A673 (cell line): ENCODE measurements at regions not wholly inside any gene's neighbourhood (a gene's known extent, or its start where the extent isn't known, plus 50 kb on each side); places are given as distances from the start of the nearest gene placed in this dataset.

Source experiments
- EZH2 ChIP-seq: fragments of 200-600 bp; sonication (generic); IDR thresholded peaks from 2 replicates; pipeline ENCODE4 v1.6.1; 2017; ENCODE audit warnings: borderline replicate concordance, low read depth, mild to moderate bottlenecking, mixed read lengths, antibody characterized with exemption, low read length; ENCODE audit not compliant: poor library complexity, severe bottlenecking
- TF ChIP-seq, protein P1 (sequence below): fragments of 300-800, 200-600 bp; sonication (generic); conservative IDR thresholded peaks from 2 replicates; pipeline ENCODE4 v1.5.1; 2017; ENCODE audit warnings: low read depth, mild to moderate bottlenecking, antibody characterized with exemption, low read length, moderate library complexity, mixed read lengths

DNA sequence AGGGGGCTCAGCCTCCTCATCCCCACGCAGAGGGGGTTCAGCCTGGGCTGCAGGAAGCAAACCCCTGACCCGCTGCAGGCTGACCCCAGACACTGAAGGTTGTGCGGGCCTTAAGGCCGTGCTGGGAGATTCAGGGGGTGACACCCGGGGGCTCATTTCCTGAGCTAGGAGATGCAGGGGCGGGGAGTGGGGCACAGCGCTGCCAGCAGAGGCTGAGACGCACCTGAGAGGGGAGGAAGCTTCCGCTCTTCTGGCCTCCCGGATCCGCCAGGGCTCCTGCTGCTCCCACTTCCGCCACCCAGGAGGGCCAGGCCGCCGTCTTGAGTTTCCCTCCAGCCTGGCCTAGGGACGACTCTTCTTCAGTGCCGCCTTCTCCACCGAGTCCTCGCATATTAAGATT is 173.2 kb upstream of the FOXF1 start:
- TF ChIP-seq, protein P1, sequence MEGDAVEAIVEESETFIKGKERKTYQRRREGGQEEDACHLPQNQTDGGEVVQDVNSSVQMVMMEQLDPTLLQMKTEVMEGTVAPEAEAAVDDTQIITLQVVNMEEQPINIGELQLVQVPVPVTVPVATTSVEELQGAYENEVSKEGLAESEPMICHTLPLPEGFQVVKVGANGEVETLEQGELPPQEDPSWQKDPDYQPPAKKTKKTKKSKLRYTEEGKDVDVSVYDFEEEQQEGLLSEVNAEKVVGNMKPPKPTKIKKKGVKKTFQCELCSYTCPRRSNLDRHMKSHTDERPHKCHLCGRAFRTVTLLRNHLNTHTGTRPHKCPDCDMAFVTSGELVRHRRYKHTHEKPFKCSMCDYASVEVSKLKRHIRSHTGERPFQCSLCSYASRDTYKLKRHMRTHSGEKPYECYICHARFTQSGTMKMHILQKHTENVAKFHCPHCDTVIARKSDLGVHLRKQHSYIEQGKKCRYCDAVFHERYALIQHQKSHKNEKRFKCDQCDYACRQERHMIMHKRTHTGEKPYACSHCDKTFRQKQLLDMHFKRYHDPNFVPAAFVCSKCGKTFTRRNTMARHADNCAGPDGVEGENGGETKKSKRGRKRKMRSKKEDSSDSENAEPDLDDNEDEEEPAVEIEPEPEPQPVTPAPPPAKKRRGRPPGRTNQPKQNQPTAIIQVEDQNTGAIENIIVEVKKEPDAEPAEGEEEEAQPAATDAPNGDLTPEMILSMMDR = no peak
- no peak for TF ChIP-seq EZH2
